GM12874 (cell line): ENCODE measurements at regions not wholly inside any gene's neighbourhood (a gene's known extent, or its start where the extent isn't known, plus 50 kb on each side); places are given as distances from the start of the nearest gene placed in this dataset.

Experiments
- TF ChIP-seq, protein P1 (sequence below): IDR thresholded peaks from 2 replicates; pipeline ENCODE4 v1.5.1; 2011; ENCODE audit warnings: low read depth, mild to moderate bottlenecking, control low read depth, low read length, moderate library complexity; ENCODE audit not compliant: insufficient read depth

- TF ChIP-seq, protein P1, sequence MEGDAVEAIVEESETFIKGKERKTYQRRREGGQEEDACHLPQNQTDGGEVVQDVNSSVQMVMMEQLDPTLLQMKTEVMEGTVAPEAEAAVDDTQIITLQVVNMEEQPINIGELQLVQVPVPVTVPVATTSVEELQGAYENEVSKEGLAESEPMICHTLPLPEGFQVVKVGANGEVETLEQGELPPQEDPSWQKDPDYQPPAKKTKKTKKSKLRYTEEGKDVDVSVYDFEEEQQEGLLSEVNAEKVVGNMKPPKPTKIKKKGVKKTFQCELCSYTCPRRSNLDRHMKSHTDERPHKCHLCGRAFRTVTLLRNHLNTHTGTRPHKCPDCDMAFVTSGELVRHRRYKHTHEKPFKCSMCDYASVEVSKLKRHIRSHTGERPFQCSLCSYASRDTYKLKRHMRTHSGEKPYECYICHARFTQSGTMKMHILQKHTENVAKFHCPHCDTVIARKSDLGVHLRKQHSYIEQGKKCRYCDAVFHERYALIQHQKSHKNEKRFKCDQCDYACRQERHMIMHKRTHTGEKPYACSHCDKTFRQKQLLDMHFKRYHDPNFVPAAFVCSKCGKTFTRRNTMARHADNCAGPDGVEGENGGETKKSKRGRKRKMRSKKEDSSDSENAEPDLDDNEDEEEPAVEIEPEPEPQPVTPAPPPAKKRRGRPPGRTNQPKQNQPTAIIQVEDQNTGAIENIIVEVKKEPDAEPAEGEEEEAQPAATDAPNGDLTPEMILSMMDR, result no peak
Measured at GRCh38 chr6:8789878-8790277, 354.5 kb upstream of the SLC35B3 start.

GRCh38 chr6:8785223-8785622 is 349.9 kb upstream of the SLC35B3 start:
- TF ChIP-seq, protein P1, result no peak

DNA sequence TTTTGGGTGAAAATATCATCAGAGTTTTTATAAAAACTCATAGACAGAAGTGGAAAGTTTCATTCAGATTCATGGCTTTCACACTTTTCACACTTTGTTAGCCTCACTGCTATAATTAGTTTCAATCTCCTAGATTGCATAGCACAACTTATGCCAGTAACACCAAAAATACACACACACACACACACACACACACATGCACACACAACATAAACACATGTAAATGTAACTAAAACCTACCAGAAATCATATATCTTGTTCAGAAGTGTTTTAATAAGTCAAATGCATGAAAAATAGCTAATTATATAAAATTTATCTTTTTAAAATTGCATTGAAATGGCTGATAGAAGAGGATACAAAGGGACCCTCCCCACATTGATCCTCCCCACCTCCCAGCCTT is 347.8 kb upstream of the SLC35B3 start:
- TF ChIP-seq, protein P1, result no peak

DNA sequence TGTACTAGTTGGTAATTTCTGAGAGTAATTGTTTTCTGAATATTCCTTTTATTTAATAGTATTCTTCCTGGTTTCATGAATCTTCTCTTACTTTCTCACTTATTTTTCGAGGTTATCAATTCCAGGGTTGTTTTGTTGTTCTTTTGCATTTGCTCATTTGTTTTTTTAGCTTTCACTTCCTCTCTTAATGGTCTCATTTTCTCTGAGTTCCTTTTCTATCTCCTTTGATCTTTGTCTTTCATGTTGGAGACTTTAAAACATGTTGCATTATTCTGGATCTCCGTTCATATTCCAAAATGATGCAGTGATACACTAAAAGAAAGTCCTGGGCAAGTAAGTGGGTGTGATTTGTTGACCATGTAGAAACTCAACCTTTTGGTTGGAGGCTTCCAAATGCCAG is 345.3 kb upstream of the SLC35B3 start:
- TF ChIP-seq, protein P1, result no peak

DNA sequence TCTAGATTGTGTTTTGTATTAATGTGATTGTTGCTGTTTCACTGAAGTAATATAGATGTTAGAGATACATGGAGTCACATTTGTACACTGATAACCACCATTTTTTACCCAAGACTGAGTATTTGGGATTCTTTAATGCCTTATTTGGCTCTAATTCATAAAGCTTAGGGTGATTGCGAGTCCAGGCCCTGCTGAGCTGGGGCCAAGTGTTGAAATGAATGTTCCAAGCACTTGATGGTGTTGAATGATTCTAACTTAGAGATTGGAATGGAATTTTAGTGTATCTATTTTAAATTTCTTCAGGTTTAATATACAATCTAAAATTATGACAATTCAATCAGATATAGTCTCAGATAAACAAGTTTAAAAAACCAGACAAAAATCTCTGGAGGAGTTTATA is 329.4 kb upstream of the SLC35B3 start:
- TF ChIP-seq, protein P1, result no peak

- TF ChIP-seq, protein P1, result no peak
Measured at GRCh38 chr6:8760951-8761350, 325.6 kb upstream of the SLC35B3 start.

DNA sequence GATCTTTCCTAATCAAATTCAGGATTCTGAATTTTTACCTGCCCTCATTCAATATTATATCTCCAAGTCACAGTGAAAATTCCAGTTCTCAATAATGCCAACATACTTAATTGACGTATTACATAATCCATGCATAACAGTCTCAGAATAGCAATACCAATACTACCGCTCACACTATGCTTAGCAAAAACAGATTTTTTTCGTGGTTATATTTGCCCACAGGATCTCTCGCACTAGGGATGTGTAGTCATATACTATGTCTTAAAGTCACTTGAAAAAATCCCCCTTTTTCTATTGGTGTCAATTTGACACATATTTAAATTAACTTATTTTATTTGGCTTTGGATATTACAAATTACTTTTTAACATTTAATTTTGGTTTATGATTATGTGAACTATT is 323.1 kb upstream of the SLC35B3 start:
- TF ChIP-seq, protein P1, result no peak

GRCh38 chr6:8750627-8751026 is 315.3 kb upstream of the SLC35B3 start:
- TF ChIP-seq, protein P1, result no peak
